ENCODE measurements at regions not wholly inside any gene's neighbourhood (a gene's known extent, or its start where the extent isn't known, plus 50 kb on each side); places are given as distances from the start of the nearest gene placed in this dataset.

- no peaks in the 10 kb centered on the region for H3K27me3 ChIP-seq (ENCODE audit: control insufficient read depth, insufficient read depth, low read length)
- DNase-seq = no peak
Observed at GRCh38 chr4:36841583-36842326, 402.8 kb upstream of the NWD2 start.

GRCh38 chr4:36844448-36844847 is 400.1 kb upstream of the NWD2 start:
- no peak for DNase-seq
- Histone ChIP-seq H3K9me3 (replicated peaks; ENCODE audit: control insufficient read depth, low read depth, low read length) (no peaks in the 10 kb centered on the region), H3K27ac (ENCODE audit: low read length) (no peak overlapping the region), H3K4me1 (ENCODE audit: control insufficient read depth, insufficient read depth, low read length) (no peaks in the 10 kb centered on the region), H3K4me3 (ENCODE audit: low read length) (no peak overlapping the region), H3K36me3 (ENCODE audit: control insufficient read depth, insufficient read depth, low read length) (no peaks in the 10 kb centered on the region), H3K27me3 (ENCODE audit: control insufficient read depth, insufficient read depth, low read length) (no peaks in the 10 kb centered on the region)

More at GRCh38 chr4:36841583-36842326, 402.8 kb upstream of the NWD2 start:
- WGBS (ENCODE audit: insufficient coverage) = 83% methylated on average over 5 of the region's 9 CpGs
- H3K27ac ChIP-seq (ENCODE audit: low read length) = no peak overlapping the region
- no peak overlapping the region for H3K4me3 ChIP-seq (ENCODE audit: low read length)
- H3K9me3 ChIP-seq (replicated peaks; ENCODE audit: control insufficient read depth, low read depth, low read length) = no peaks in the 10 kb centered on the region
- no peaks in the 10 kb centered on the region for H3K36me3 ChIP-seq (ENCODE audit: control insufficient read depth, insufficient read depth, low read length)
- no peaks in the 10 kb centered on the region for H3K4me1 ChIP-seq (ENCODE audit: control insufficient read depth, insufficient read depth, low read length)

GRCh38 chr4:36852856-36853255 is 391.7 kb upstream of the NWD2 start:
- 49% methylated on average over 4 of the region's 4 CpGs for WGBS (ENCODE audit: insufficient coverage)
- no peaks in the 10 kb centered on the region for H3K36me3 ChIP-seq (ENCODE audit: control insufficient read depth, insufficient read depth, low read length)
- no peak overlapping the region for H3K27ac ChIP-seq (ENCODE audit: low read length)
- DNase-seq = no peak
- H3K4me3 ChIP-seq (ENCODE audit: low read length) = no peak overlapping the region
- H3K4me1 ChIP-seq (ENCODE audit: control insufficient read depth, insufficient read depth, low read length) = no peaks in the 10 kb centered on the region
- no peaks in the 10 kb centered on the region for H3K27me3 ChIP-seq (ENCODE audit: control insufficient read depth, insufficient read depth, low read length)
- no peaks in the 10 kb centered on the region for H3K9me3 ChIP-seq (replicated peaks; ENCODE audit: control insufficient read depth, low read depth, low read length)

- H3K4me1 ChIP-seq (ENCODE audit: control insufficient read depth, insufficient read depth, low read length) = no peaks in the 10 kb centered on the region
- no peaks in the 10 kb centered on the region for H3K36me3 ChIP-seq (ENCODE audit: control insufficient read depth, insufficient read depth, low read length)
- H3K27me3 ChIP-seq (ENCODE audit: control insufficient read depth, insufficient read depth, low read length) = no peaks in the 10 kb centered on the region
- no peak overlapping the region for H3K4me3 ChIP-seq (ENCODE audit: low read length)
- DNase-seq = no peak
- H3K27ac ChIP-seq (ENCODE audit: low read length) = no peak overlapping the region
- 73% methylated on average over 3 of the region's 5 CpGs for WGBS (ENCODE audit: insufficient coverage)
- H3K9me3 ChIP-seq (replicated peaks; ENCODE audit: control insufficient read depth, low read depth, low read length) = no peaks in the 10 kb centered on the region
Observed at GRCh38 chr4:36854554-36854953, 390.0 kb upstream of the NWD2 start.

GRCh38 chr4:36863601-36864000 is 380.9 kb upstream of the NWD2 start:
- no CpG with 5 or more reads among the region's 2 CpGs for WGBS (ENCODE audit: insufficient coverage)
- Histone ChIP-seq H3K36me3 (ENCODE audit: control insufficient read depth, insufficient read depth, low read length) (no peaks in the 10 kb centered on the region), H3K9me3 (replicated peaks; ENCODE audit: control insufficient read depth, low read depth, low read length) (no peaks in the 10 kb centered on the region), H3K4me1 (ENCODE audit: control insufficient read depth, insufficient read depth, low read length) (no peaks in the 10 kb centered on the region), H3K4me3 (ENCODE audit: low read length) (no peak overlapping the region), H3K27me3 (ENCODE audit: control insufficient read depth, insufficient read depth, low read length) (no peaks in the 10 kb centered on the region), H3K27ac (ENCODE audit: low read length) (no peak overlapping the region)
- no peak for DNase-seq

GRCh38 chr4:36870121-36870520 is 374.4 kb upstream of the NWD2 start:
- H3K36me3 ChIP-seq (ENCODE audit: control insufficient read depth, insufficient read depth, low read length) = no peaks in the 10 kb centered on the region
- no peak overlapping the region for H3K27ac ChIP-seq (ENCODE audit: low read length)
- no peak for DNase-seq
- H3K4me3 ChIP-seq (ENCODE audit: low read length) = no peak overlapping the region
- no peaks in the 10 kb centered on the region for H3K27me3 ChIP-seq (ENCODE audit: control insufficient read depth, insufficient read depth, low read length)
- H3K4me1 ChIP-seq (ENCODE audit: control insufficient read depth, insufficient read depth, low read length) = no peaks in the 10 kb centered on the region
- no peaks in the 10 kb centered on the region for H3K9me3 ChIP-seq (replicated peaks; ENCODE audit: control insufficient read depth, low read depth, low read length)

GRCh38 chr4:36872679-36873078 is 371.9 kb upstream of the NWD2 start:
- no CpG with 5 or more reads among the region's 1 CpG for WGBS (ENCODE audit: insufficient coverage)
- Histone ChIP-seq H3K27me3 (ENCODE audit: control insufficient read depth, insufficient read depth, low read length) (no peaks in the 10 kb centered on the region), H3K36me3 (ENCODE audit: control insufficient read depth, insufficient read depth, low read length) (no peaks in the 10 kb centered on the region), H3K27ac (ENCODE audit: low read length) (no peak overlapping the region), H3K4me1 (ENCODE audit: control insufficient read depth, insufficient read depth, low read length) (no peaks in the 10 kb centered on the region), H3K9me3 (replicated peaks; ENCODE audit: control insufficient read depth, low read depth, low read length) (no peaks in the 10 kb centered on the region), H3K4me3 (ENCODE audit: low read length) (no peak overlapping the region)
- DNase-seq = peak; percentile 21

- no peak overlapping the region for H3K27ac ChIP-seq (ENCODE audit: low read length)
- H3K27me3 ChIP-seq (ENCODE audit: control insufficient read depth, insufficient read depth, low read length) = no peaks in the 10 kb centered on the region
- WGBS (ENCODE audit: insufficient coverage) = no CpG with 5 or more reads among the region's 3 CpGs
- no peaks in the 10 kb centered on the region for H3K36me3 ChIP-seq (ENCODE audit: control insufficient read depth, insufficient read depth, low read length)
- no peaks in the 10 kb centered on the region for H3K9me3 ChIP-seq (replicated peaks; ENCODE audit: control insufficient read depth, low read depth, low read length)
- DNase-seq = peak; percentile 8
- H3K4me3 ChIP-seq (ENCODE audit: low read length) = no peak overlapping the region
- no peaks in the 10 kb centered on the region for H3K4me1 ChIP-seq (ENCODE audit: control insufficient read depth, insufficient read depth, low read length)
Observed at GRCh38 chr4:36884151-36884550, 360.4 kb upstream of the NWD2 start.

GRCh38 chr4:36891971-36892370 is 352.6 kb upstream of the NWD2 start:
- no peak overlapping the region for H3K4me3 ChIP-seq (ENCODE audit: low read length)

GRCh38 chr4:36900446-36900987 is 344.0 kb upstream of the NWD2 start:
- Histone ChIP-seq H3K36me3 (ENCODE audit: control insufficient read depth, insufficient read depth, low read length) (no peaks in the 10 kb centered on the region), H3K9me3 (replicated peaks; ENCODE audit: control insufficient read depth, low read depth, low read length) (no peaks in the 10 kb centered on the region), H3K27me3 (ENCODE audit: control insufficient read depth, insufficient read depth, low read length) (no peaks in the 10 kb centered on the region), H3K4me1 (ENCODE audit: control insufficient read depth, insufficient read depth, low read length) (no peaks in the 10 kb centered on the region), H3K27ac (ENCODE audit: low read length) (no peak overlapping the region), H3K4me3 (ENCODE audit: low read length) (no peak overlapping the region)
- 83% methylated on average over 1 of the region's 4 CpGs for WGBS (ENCODE audit: insufficient coverage)
- no peak for DNase-seq

More at GRCh38 chr4:36891971-36892370, 352.6 kb upstream of the NWD2 start:
- H3K27ac ChIP-seq (ENCODE audit: low read length) = no peak overlapping the region
- H3K4me1 ChIP-seq (ENCODE audit: control insufficient read depth, insufficient read depth, low read length) = peaks cover 6% of the 10 kb centered on the region
- no peaks in the 10 kb centered on the region for H3K9me3 ChIP-seq (replicated peaks; ENCODE audit: control insufficient read depth, low read depth, low read length)
- peak; percentile 86 for DNase-seq
- WGBS (ENCODE audit: insufficient coverage) = no CpG with 5 or more reads among the region's 2 CpGs
- H3K27me3 ChIP-seq (ENCODE audit: control insufficient read depth, insufficient read depth, low read length) = no peaks in the 10 kb centered on the region
- no peaks in the 10 kb centered on the region for H3K36me3 ChIP-seq (ENCODE audit: control insufficient read depth, insufficient read depth, low read length)

- no peak overlapping the region for H3K27ac ChIP-seq (ENCODE audit: low read length)
- H3K4me3 ChIP-seq (ENCODE audit: low read length) = no peak overlapping the region
- peak; percentile 35 for DNase-seq
- no CpG with 5 or more reads among the region's 3 CpGs for WGBS (ENCODE audit: insufficient coverage)
- no peaks in the 10 kb centered on the region for H3K4me1 ChIP-seq (ENCODE audit: control insufficient read depth, insufficient read depth, low read length)
- no peaks in the 10 kb centered on the region for H3K27me3 ChIP-seq (ENCODE audit: control insufficient read depth, insufficient read depth, low read length)
- H3K36me3 ChIP-seq (ENCODE audit: control insufficient read depth, insufficient read depth, low read length) = no peaks in the 10 kb centered on the region
- H3K9me3 ChIP-seq (replicated peaks; ENCODE audit: control insufficient read depth, low read depth, low read length) = no peaks in the 10 kb centered on the region
Observed at GRCh38 chr4:36904823-36905222, 339.7 kb upstream of the NWD2 start.
